Kidney (tissue), 13 donors: ENCODE measurements at regions not wholly inside any gene's neighbourhood (a gene's known extent, or its start where the extent isn't known, plus 50 kb on each side); places are given as distances from the start of the nearest gene placed in this dataset.
"Not testable (repeated sequence)": the region's sequence is repeated elsewhere in the genome, so short reads cannot be mapped to it uniquely, and the experiment has no call there.

ENCODE experiments used
- DNase-seq, 5 donors: peaks; one replicate each; pipeline ENCODE4 v3.0.0-alpha.2; 2013 to 2020
- FAIRE-seq: peaks from 2 replicates; lab custom pipeline; 2012; peaks lifted over from hg19 to GRCh38; lab: Jason Lieb, UNC
- H3K27ac ChIP-seq, 2 donors: one replicate each; pipeline ENCODE4 v1.7.0; 2013; ENCODE audit warnings: low read depth in 2 of 2, low read length in 2 of 2, inconsistent platforms in 1 of 2
- H3K27me3 ChIP-seq: one replicate; pipeline ENCODE4 v1.7.1; 2013; ENCODE audit warnings: low read length, inconsistent platforms; ENCODE audit not compliant: control insufficient read depth, insufficient read depth
- H3K36me3 ChIP-seq, 3 donors: one replicate each; pipeline versions ENCODE4 v1.7.0 to v1.7.1; 2013; ENCODE audit warnings: low read length in 3 of 3, control low read depth in 1 of 3, inconsistent platforms in 1 of 3; ENCODE audit not compliant: insufficient read depth in 3 of 3, control insufficient read depth in 2 of 3
- H3K4me1 ChIP-seq, 3 donors: one replicate each; pipeline versions ENCODE4 v1.7.0 to v1.7.1; 2013; ENCODE audit warnings: low read length in 3 of 3, inconsistent platforms in 1 of 3, low read depth in 1 of 3; ENCODE audit not compliant: control insufficient read depth in 2 of 3, insufficient read depth in 2 of 3
- H3K4me3 ChIP-seq, 3 donors: one replicate each; pipeline versions ENCODE4 v1.7.0 to v1.8.1; 2013; ENCODE audit warnings: low read length in 3 of 3, control low read depth in 1 of 3, inconsistent platforms in 1 of 3
- H3K9ac ChIP-seq, 3 donors: one replicate each; pipeline versions ENCODE4 v1.7.0 to v1.7.1; 2013; ENCODE audit warnings: low read length in 3 of 3, control low read depth in 1 of 3, inconsistent platforms in 1 of 3
- H3K9me3 ChIP-seq, 3 donors: one replicate each; pipeline versions ENCODE4 v1.7.0 to v1.7.1; 2013; ENCODE audit warnings: low read length in 3 of 3, control low read depth in 1 of 3, inconsistent platforms in 1 of 3; ENCODE audit not compliant: control insufficient read depth in 2 of 3, insufficient read depth in 1 of 3
- CTCF ChIP-seq: IDR thresholded peaks from 3 replicates; pipeline ENCODE4 v1.5.1; 2012; ENCODE audit warnings: mild to moderate bottlenecking, moderate library complexity, borderline replicate concordance; ENCODE audit not compliant: insufficient read depth; ENCODE audit errors: extremely low read depth
- intact Hi-C: fragments of 100-400 bp; cut with DNase I; formaldehyde crosslinking; loops from one replicate; pipeline ENCODE4 v1.11.1; 2022
- donor health status: control.
- donor health status: control.
- donor health status: control.
- donor health status: control.
- donor health status: control.
- donor health status: DM: yes; HTN: yes; CAD: no.
- donor health status: Normal renal cell carcinoma (clear cell type).

GRCh38 chr14:27881646-27882045 is 884.9 kb upstream of the FOXG1 start:
- TF ChIP-seq CTCF, result no peak
- FAIRE-seq (no peak), DNase-seq (no peak)
- Histone ChIP-seq H3K27me3 (no peaks in the 10 kb centered on the region), H3K4me3 (no peak overlapping the region), H3K9me3 (no peaks in the 10 kb centered on the region), H3K27ac (no peak overlapping the region), H3K36me3 (no peaks in the 10 kb centered on the region), H3K9ac (no peak overlapping the region), H3K4me1 (no peaks in the 10 kb centered on the region)
- intact Hi-C loops, result no loop called here

DNA sequence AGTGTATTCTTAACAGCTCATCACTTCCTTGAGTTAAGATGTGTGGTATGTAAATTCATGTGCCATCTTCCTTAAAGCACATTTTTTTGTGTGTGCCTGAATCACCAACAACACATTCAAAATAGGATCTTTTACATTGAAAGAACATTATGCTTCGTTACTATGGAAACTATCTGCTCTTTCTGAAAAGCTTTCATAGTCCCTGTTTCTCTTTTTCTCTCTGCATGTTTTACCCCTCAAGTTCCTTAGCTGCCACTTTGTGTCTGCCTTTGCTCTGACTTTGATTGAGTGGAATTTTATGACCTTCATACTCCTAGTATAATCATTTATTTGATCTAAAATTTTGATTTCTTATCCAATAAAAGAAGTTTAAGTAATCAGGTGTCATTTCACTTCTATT is 880.3 kb upstream of the FOXG1 start:
- no peak overlapping the region for H3K9ac ChIP-seq
- TF ChIP-seq CTCF, result no peak
- no peaks in the 10 kb centered on the region for H3K36me3 ChIP-seq
- H3K4me1 ChIP-seq, result no peaks in the 10 kb centered on the region
- no peaks in the 10 kb centered on the region for H3K27me3 ChIP-seq
- intact Hi-C loops, result no loop called here
- H3K4me3 ChIP-seq, result no peak overlapping the region
- H3K9me3 ChIP-seq, result no peaks in the 10 kb centered on the region
- DNase-seq (no peak), FAIRE-seq (no peak)
- H3K27ac ChIP-seq, result no peak overlapping the region

DNA sequence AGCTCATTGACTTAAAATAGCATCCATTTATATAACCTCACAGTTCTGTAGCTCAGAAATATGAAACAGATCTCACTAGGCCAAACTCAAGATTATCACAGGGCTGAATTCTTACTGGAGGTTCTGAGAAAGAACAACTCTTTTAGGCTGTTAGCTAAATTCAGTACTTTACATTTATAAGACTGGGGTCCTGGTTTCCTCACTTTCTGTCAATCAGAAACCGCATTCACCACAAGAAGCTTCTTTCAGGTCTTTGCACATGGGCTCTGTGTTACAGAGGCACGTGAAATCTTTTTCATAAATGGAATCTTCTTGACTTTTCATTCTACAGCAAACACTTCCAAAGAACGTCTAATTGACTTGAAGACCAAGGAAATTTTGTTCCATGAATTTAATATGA is 876.3 kb upstream of the FOXG1 start:
- no peak overlapping the region for H3K9ac ChIP-seq
- no peaks in the 10 kb centered on the region for H3K36me3 ChIP-seq
- no peak for TF ChIP-seq CTCF
- intact Hi-C loops, result no loop called here
- no peaks in the 10 kb centered on the region for H3K9me3 ChIP-seq
- H3K4me3 ChIP-seq, result no peak overlapping the region
- no peak for DNase-seq
- H3K27me3 ChIP-seq, result no peaks in the 10 kb centered on the region
- no peaks in the 10 kb centered on the region for H3K4me1 ChIP-seq
- FAIRE-seq, result no peak
- no peak overlapping the region for H3K27ac ChIP-seq

DNA sequence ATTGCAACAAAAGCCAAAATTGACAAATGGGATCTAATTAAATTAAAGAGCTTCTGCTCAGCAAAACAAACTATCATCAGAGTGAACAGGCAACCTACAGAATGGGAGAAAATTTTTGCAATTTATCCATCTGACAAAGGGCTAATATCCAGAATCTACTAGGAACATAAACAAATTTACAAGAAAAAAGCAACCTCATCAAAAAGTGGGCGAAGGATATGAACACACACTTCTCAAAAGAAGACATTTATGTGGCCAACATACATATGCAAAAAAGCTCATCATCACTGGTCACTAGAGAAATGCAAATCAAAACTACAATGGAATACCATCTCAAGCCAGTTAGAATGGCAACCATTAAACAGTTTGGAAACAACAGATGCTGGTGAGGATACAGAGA is 858.1 kb upstream of the FOXG1 start:
- H3K9ac ChIP-seq, DNase-seq, H3K27ac ChIP-seq, H3K27me3 ChIP-seq, FAIRE-seq, H3K9me3 ChIP-seq, H3K4me1 ChIP-seq, H3K4me3 ChIP-seq, H3K36me3 ChIP-seq, intact Hi-C loops: not testable (repeated sequence)
